ENCODE measurements at regions not wholly inside any gene's neighbourhood (a gene's known extent, or its start where the extent isn't known, plus 50 kb on each side); places are given as distances from the start of the nearest gene placed in this dataset.

DNA sequence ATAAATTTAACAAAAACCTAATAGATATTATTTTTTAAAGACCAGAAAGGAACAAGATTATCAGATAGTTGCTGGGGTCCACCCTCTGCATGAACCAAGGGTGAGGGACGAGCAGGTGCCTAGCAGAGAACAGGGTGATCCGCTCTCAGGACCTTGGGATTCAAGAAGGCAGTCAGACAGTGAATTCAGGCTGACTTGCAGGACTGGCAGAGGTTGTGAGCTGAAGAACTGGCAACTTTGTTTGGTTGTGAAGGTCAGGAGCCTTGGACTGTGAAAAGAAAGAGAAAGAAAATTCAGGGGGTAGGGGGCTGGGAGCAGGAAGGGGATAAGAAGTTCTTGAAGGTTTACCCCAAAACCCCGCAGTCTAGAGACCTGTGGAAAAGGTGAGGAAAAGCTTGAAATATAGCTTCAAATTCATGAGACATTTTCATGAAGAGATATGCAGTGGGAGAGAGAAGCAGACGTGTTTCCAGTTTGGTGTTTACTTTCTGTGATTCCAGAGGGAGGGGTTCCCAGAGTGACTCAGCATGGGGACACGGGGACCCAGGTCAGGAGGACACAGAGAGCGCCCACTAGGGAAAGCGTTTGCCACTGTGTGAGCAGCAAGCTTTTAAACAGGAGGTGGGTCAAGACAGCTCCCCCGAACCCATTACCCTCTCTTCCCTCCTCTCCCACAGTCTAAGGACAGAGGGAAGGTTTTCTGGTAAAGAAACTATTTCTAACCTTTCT, 217.2 kb upstream of the UMPS start:
- no peak overlapping the region for H3K27ac ChIP-seq (replicated peaks)
- TF ChIP-seq SPI1 (IDR thresholded peaks at IDR 0.05; ENCODE audit: borderline replicate concordance, low read depth) (no peak), POLR2AphosphoS5 (IDR thresholded peaks at IDR 0.05; ENCODE audit: low read depth) (no peak), GABPA (IDR thresholded peaks at IDR 0.05; ENCODE audit: low read depth) (no peak)

GRCh38 chr3:124513610-124513997, 216.6 kb upstream of the UMPS start:
- no peaks in the 10 kb centered on the region for H3K27me3 ChIP-seq (ENCODE audit: insufficient read depth, poor library complexity, severe bottlenecking)
- DNase-seq (ENCODE audit: low read depth in 1 of 2, low spot score in 1 of 2) = no peak
- TF ChIP-seq POLR2AphosphoS5 (IDR thresholded peaks at IDR 0.05; ENCODE audit: low read depth) (no peak), REST (IDR thresholded peaks at IDR 0.05; ENCODE audit: insufficient replicate concordance, low read depth) (no peak), GABPA (IDR thresholded peaks at IDR 0.05; ENCODE audit: low read depth) (no peak), SPI1 (IDR thresholded peaks at IDR 0.05; ENCODE audit: borderline replicate concordance, low read depth) (no peak)
- TF ChIP-seq, protein P1, sequence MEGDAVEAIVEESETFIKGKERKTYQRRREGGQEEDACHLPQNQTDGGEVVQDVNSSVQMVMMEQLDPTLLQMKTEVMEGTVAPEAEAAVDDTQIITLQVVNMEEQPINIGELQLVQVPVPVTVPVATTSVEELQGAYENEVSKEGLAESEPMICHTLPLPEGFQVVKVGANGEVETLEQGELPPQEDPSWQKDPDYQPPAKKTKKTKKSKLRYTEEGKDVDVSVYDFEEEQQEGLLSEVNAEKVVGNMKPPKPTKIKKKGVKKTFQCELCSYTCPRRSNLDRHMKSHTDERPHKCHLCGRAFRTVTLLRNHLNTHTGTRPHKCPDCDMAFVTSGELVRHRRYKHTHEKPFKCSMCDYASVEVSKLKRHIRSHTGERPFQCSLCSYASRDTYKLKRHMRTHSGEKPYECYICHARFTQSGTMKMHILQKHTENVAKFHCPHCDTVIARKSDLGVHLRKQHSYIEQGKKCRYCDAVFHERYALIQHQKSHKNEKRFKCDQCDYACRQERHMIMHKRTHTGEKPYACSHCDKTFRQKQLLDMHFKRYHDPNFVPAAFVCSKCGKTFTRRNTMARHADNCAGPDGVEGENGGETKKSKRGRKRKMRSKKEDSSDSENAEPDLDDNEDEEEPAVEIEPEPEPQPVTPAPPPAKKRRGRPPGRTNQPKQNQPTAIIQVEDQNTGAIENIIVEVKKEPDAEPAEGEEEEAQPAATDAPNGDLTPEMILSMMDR (IDR thresholded peaks at IDR 0.05; ENCODE audit: insufficient read depth, low read length) = no peak
- no peak overlapping the region for H3K4me3 ChIP-seq (replicated peaks; ENCODE audit: insufficient read depth, low read length)
- no peak overlapping the region for H3K27ac ChIP-seq (replicated peaks)

More for the DNA sequence above, 217.2 kb upstream of the UMPS start:
- Histone ChIP-seq H3K4me3 (replicated peaks; ENCODE audit: insufficient read depth, low read length) (no peak overlapping the region), H3K27me3 (ENCODE audit: insufficient read depth, poor library complexity, severe bottlenecking) (no peaks in the 10 kb centered on the region)
- no peak for DNase-seq (ENCODE audit: low read depth in 1 of 2, low spot score in 1 of 2)

DNA sequence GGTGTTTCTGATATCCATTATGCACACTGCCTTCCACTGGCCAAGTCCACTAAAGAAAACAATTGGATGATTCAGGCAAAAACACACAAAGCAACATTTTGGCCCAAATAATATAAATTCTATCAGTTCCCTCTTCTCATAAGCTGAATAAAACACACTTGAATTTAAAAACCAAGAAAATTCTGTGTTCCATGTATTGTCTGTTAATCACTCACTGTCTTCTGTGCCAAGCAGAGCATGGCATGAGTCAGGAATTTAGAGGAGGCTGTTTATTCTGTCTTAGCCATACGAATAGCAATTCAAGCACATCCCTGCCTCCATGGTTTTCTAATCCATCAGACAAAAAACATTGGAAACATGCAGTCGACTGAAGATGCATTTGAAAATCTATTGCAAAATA, 215.6 kb upstream of the UMPS start:
- DNase-seq (ENCODE audit: low read depth in 1 of 2, low spot score in 1 of 2) = no peak
- H3K27ac ChIP-seq (replicated peaks) = no peak overlapping the region
- TF ChIP-seq, protein P1 (IDR thresholded peaks at IDR 0.05; ENCODE audit: insufficient read depth, low read length) = no peak
- no peak for TF ChIP-seq SPI1 (IDR thresholded peaks at IDR 0.05; ENCODE audit: borderline replicate concordance, low read depth)
- no peak for TF ChIP-seq POLR2AphosphoS5 (IDR thresholded peaks at IDR 0.05; ENCODE audit: low read depth)
- no peak for TF ChIP-seq GABPA (IDR thresholded peaks at IDR 0.05; ENCODE audit: low read depth)
- no peak for TF ChIP-seq REST (IDR thresholded peaks at IDR 0.05; ENCODE audit: insufficient replicate concordance, low read depth)
- H3K27me3 ChIP-seq (ENCODE audit: insufficient read depth, poor library complexity, severe bottlenecking) = no peaks in the 10 kb centered on the region
- H3K4me3 ChIP-seq (replicated peaks; ENCODE audit: insufficient read depth, low read length) = no peak overlapping the region

DNA sequence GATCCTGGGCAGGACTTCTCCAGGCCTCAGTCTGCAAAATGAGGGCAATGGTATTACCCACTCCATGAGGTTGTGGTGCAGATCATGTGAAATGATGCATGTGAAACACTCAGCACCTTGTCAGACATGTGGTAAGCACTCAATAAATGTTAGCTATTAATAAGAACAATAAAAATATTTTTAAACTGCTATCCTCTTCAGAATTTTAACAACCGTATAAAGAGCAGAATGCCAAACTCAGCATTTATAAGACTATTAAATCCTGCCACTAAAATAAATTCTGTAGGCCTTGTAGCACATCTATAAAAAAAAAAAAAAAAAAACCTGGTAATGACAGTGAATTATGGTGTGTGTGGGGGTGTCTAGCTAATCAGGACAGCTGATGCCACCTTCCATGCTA, 213.9 kb upstream of the UMPS start:
- no peak for DNase-seq (ENCODE audit: low read depth in 1 of 2, low spot score in 1 of 2)
- no peak overlapping the region for H3K27ac ChIP-seq (replicated peaks)
- TF ChIP-seq, protein P1 (IDR thresholded peaks at IDR 0.05; ENCODE audit: insufficient read depth, low read length) = no peak
- no peak overlapping the region for H3K4me3 ChIP-seq (replicated peaks; ENCODE audit: insufficient read depth, low read length)
- no peaks in the 10 kb centered on the region for H3K27me3 ChIP-seq (ENCODE audit: insufficient read depth, poor library complexity, severe bottlenecking)
